H1 (cell line): ENCODE measurements at regions not wholly inside any gene's neighbourhood (a gene's known extent, or its start where the extent isn't known, plus 50 kb on each side); places are given as distances from the start of the nearest gene placed in this dataset.

Experiments
- CTCF ChIA-PET: fragments of 300-600 bp; sonication (Branson Sonifier 250); formaldehyde crosslinking; loops from one replicate; lab custom pipeline; 2021; ENCODE audit not compliant: partially characterized antibody; lab: Charles Lee
- POLR2A ChIA-PET: fragments of 300-600 bp; sonication (Branson Sonifier 250); formaldehyde crosslinking; loops from one replicate; lab custom pipeline; 2021; ENCODE audit warnings: inconsistent platforms; ENCODE audit not compliant: partially characterized antibody; lab: Charles Lee
- DNase-seq, 2 experiments: peaks; one replicate each; pipeline versions ENCODE4 v3.0.0 to v3.0.0-alpha.2; 2010 to 2022; ENCODE audit warnings: low spot score in 2 of 2, low read depth in 1 of 2, mixed read lengths in 1 of 2
- FAIRE-seq: peaks from 2 replicates; lab custom pipeline; 2011; peaks lifted over from hg19 to GRCh38; lab: Jason Lieb, UNC
- H2AFZ ChIP-seq: 2 replicates; pipeline ENCODE4 v1.8.1; 2012; ENCODE audit warnings: low read length, inconsistent platforms
- H2AK5ac ChIP-seq: 2 replicates; pipeline ENCODE4 v1.6.1; 2013; ENCODE audit warnings: low read depth, low read length
- H2BK120ac ChIP-seq: replicated peaks from 2 replicates; pipeline ENCODE3; 2013; ENCODE audit warnings: low read depth, low read length, inconsistent platforms
- H2BK12ac ChIP-seq: 2 replicates; pipeline ENCODE4 v1.6.1; 2013; ENCODE audit warnings: low read depth, low read length
- H2BK15ac ChIP-seq: 2 replicates; pipeline ENCODE4 v1.6.1; 2013; ENCODE audit warnings: low read length
- H2BK20ac ChIP-seq: 2 replicates; pipeline ENCODE4 v1.6.1; 2013; ENCODE audit warnings: low read length
- H2BK5ac ChIP-seq: 2 replicates; pipeline ENCODE4 v1.6.1; 2013; ENCODE audit warnings: low read depth, low read length
- H3K14ac ChIP-seq: 2 replicates; pipeline ENCODE4 v1.6.1; 2013; ENCODE audit warnings: inconsistent platforms; ENCODE audit not compliant: insufficient read length
- H3K18ac ChIP-seq: 2 replicates; pipeline ENCODE4 v1.6.1; 2013; ENCODE audit warnings: low read length; ENCODE audit errors: extremely low read depth
- H3K23ac ChIP-seq: 2 replicates; pipeline ENCODE4 v1.6.1; 2013; ENCODE audit warnings: inconsistent platforms; ENCODE audit not compliant: insufficient read length
- H3K23me2 ChIP-seq: 2 replicates; pipeline ENCODE4 v1.6.1; 2013; ENCODE audit warnings: low read depth, low read length
- H3K27ac ChIP-seq: 2 replicates; pipeline ENCODE4 v1.6.1; 2011; ENCODE audit warnings: low read depth, low read length, inconsistent platforms
- H3K27me3 ChIP-seq, 4 experiments: replicated peaks in 1 of 4; 1 replicate in 1 of 4; 2 replicates in 3 of 4; pipeline versions ENCODE4 v1.6.1 to v1.8.1; 2011 to 2013; ENCODE audit warnings: low read length in 3 of 4, mild to moderate bottlenecking in 3 of 4, inconsistent platforms in 2 of 4, mixed read lengths in 2 of 4, moderate library complexity in 1 of 4; ENCODE audit not compliant: control insufficient read depth in 3 of 4, insufficient read depth in 3 of 4; ENCODE audit errors: extremely low read depth in 1 of 4
- H3K36me3 ChIP-seq, 4 experiments: 2 replicates each; pipeline versions ENCODE4 v1.6.1 to v1.8.1; 2011 to 2013; ENCODE audit warnings: mild to moderate bottlenecking in 4 of 4, low read length in 3 of 4, moderate library complexity in 2 of 4, control low read depth in 1 of 4, inconsistent platforms in 1 of 4; ENCODE audit not compliant: insufficient read depth in 4 of 4, control insufficient read depth in 2 of 4
- H3K4ac ChIP-seq: replicated peaks from 2 replicates; pipeline ENCODE3; 2013; ENCODE audit warnings: low read length, low read depth, mixed read lengths, inconsistent platforms; ENCODE audit not compliant: insufficient read length
- H3K4me1 ChIP-seq, 4 experiments: replicated peaks in 1 of 4; 1 replicate in 1 of 4; 2 replicates in 3 of 4; pipeline versions ENCODE4 v1.6.1 to v1.8.1; 2011 to 2013; ENCODE audit warnings: low read length in 3 of 4, inconsistent platforms in 2 of 4, mixed read lengths in 1 of 4; ENCODE audit not compliant: insufficient read depth in 4 of 4, control insufficient read depth in 3 of 4
- H3K4me2 ChIP-seq, 2 experiments: 2 replicates each; pipeline versions ENCODE4 v1.6.1 to v1.8.1; 2011 to 2013; ENCODE audit warnings: low read depth in 2 of 2, low read length in 2 of 2, control low read depth in 1 of 2, inconsistent platforms in 1 of 2, mild to moderate bottlenecking in 1 of 2; ENCODE audit not compliant: insufficient read depth in 1 of 2
- H3K4me3 ChIP-seq, 4 experiments: fragments of 200-600, 300-600 bp in 1 of 4; sonication (generic), shearing (Covaris generic), sonication (Bioruptor Twin) in 1 of 4; 2 replicates each; pipeline versions ENCODE4 v1.5.1 to v1.8.1; 2011 to 2016; ENCODE audit warnings: low read length in 4 of 4, low read depth in 3 of 4, control low read depth in 2 of 4, inconsistent platforms in 2 of 4, mild to moderate bottlenecking in 2 of 4, mixed read lengths in 1 of 4, moderate library complexity in 1 of 4; ENCODE audit not compliant: insufficient read depth in 2 of 4; ENCODE audit errors: extremely low read depth in 1 of 4
- H3K56ac ChIP-seq: replicated peaks from 2 replicates; pipeline ENCODE3; 2013; ENCODE audit warnings: low read depth, mild to moderate bottlenecking, mixed read lengths, low read length, inconsistent platforms; ENCODE audit not compliant: insufficient read length
- H3K79me1 ChIP-seq: 2 replicates; pipeline ENCODE4 v1.6.1; 2013; ENCODE audit warnings: low read depth, low read length, control low read depth
- H3K79me2 ChIP-seq, 2 experiments: 2 replicates each; pipeline versions ENCODE4 v1.6.1 to v1.8.1; 2012 to 2013; ENCODE audit warnings: low read length in 2 of 2, mild to moderate bottlenecking in 2 of 2, inconsistent platforms in 1 of 2; ENCODE audit not compliant: insufficient read depth in 2 of 2, control insufficient read depth in 1 of 2
- H3K9ac ChIP-seq, 4 experiments: replicated peaks in 1 of 4; 1 replicate in 1 of 4; 2 replicates in 3 of 4; pipeline versions ENCODE4 v1.6.1 to v1.8.1; 2011 to 2013; ENCODE audit warnings: low read depth in 3 of 4, low read length in 3 of 4, control low read depth in 2 of 4, mild to moderate bottlenecking in 2 of 4, moderate library complexity in 2 of 4, inconsistent platforms in 1 of 4; ENCODE audit errors: extremely low read depth in 1 of 4
- H3K9me3 ChIP-seq, 2 experiments: 2 replicates each; pipeline versions ENCODE4 v1.6.1 to v1.8.1; 2012 to 2013; ENCODE audit warnings: mild to moderate bottlenecking in 2 of 2, moderate library complexity in 2 of 2, control low read depth in 1 of 2, inconsistent platforms in 1 of 2, low read depth in 1 of 2, low read length in 1 of 2, mixed read lengths in 1 of 2; ENCODE audit not compliant: insufficient read depth in 2 of 2
- H4K20me1 ChIP-seq, 2 experiments: replicated peaks in 1 of 2; 2 replicates each; pipeline versions ENCODE3 to v1.8.1; 2011 to 2013; ENCODE audit warnings: inconsistent platforms in 2 of 2, low read length in 2 of 2, mild to moderate bottlenecking in 1 of 2; ENCODE audit not compliant: insufficient read depth in 2 of 2, control insufficient read depth in 1 of 2
- H4K5ac ChIP-seq: 2 replicates; pipeline ENCODE4 v1.6.1; 2013; ENCODE audit warnings: low read length, low read depth, mixed read lengths, inconsistent platforms; ENCODE audit not compliant: insufficient read length
- H4K8ac ChIP-seq: 2 replicates; pipeline ENCODE4 v1.8.0; 2013; ENCODE audit warnings: mild to moderate bottlenecking, moderate library complexity, low read length, inconsistent platforms; ENCODE audit not compliant: insufficient read depth; ENCODE audit errors: extremely low read depth
- H4K91ac ChIP-seq: replicated peaks from 2 replicates; pipeline ENCODE3; 2013; ENCODE audit warnings: low read length, mixed read lengths, inconsistent platforms; ENCODE audit not compliant: insufficient read length
- ASH2L ChIP-seq: fragments of 200-600, 300-600 bp; sonication (generic); IDR thresholded peaks from one replicate; pipeline ENCODE4 v1.7.1; 2017; ENCODE audit warnings: low read length
- CBX8 ChIP-seq: fragments of 300-800, 300-1000 bp; sonication (generic); IDR thresholded peaks from 2 replicates; pipeline ENCODE4 v1.7.1; 2016; ENCODE audit warnings: low read depth, low read length, borderline replicate concordance
- CHD1 ChIP-seq: IDR thresholded peaks from 2 replicates; pipeline ENCODE4 v1.6.1; 2012; ENCODE audit warnings: low read depth, low read length, improper control_type of control experiment
- CREB1 ChIP-seq: IDR thresholded peaks from 2 replicates; pipeline ENCODE4 v1.6.1; 2012; ENCODE audit warnings: inconsistent platforms
- KDM4A ChIP-seq: IDR thresholded peaks from one replicate; pipeline ENCODE4 v1.7.1; 2012; ENCODE audit warnings: low read depth, mild to moderate bottlenecking, moderate library complexity, low read length, inconsistent platforms; ENCODE audit not compliant: severe bottlenecking
- POLR2A ChIP-seq, 2 experiments: IDR thresholded peaks; 1 replicate in 1 of 2; 2 replicates in 1 of 2; pipeline ENCODE4 v1.6.1; 2011; ENCODE audit warnings: low read depth in 2 of 2, low read length in 2 of 2, mild to moderate bottlenecking in 2 of 2; ENCODE audit errors: control extremely low read depth in 1 of 2
- RAD21 ChIP-seq, 2 experiments: IDR thresholded peaks in 1 of 2; conservative IDR thresholded peaks in 1 of 2; 2 replicates each; pipeline ENCODE4 v1.6.1; 2011; ENCODE audit warnings: low read depth in 2 of 2, low read length in 2 of 2, improper control_type of control experiment in 1 of 2, inconsistent platforms in 1 of 2, mild to moderate bottlenecking in 1 of 2, moderate library complexity in 1 of 2
- RFX5 ChIP-seq: IDR thresholded peaks from 2 replicates; pipeline ENCODE4 v1.6.1; 2011; ENCODE audit warnings: low read depth, low read length, improper control_type of control experiment, borderline replicate concordance
- SIX5 ChIP-seq: IDR thresholded peaks from 2 replicates; pipeline ENCODE4 v1.6.1; 2011; ENCODE audit warnings: mild to moderate bottlenecking, low read depth, low read length
- TCF12 ChIP-seq: IDR thresholded peaks from 2 replicates; pipeline ENCODE4 v1.6.1; 2011; ENCODE audit warnings: low read depth, mild to moderate bottlenecking, low read length
- WGBS, 2 experiments: shearing (Covaris generic) in 1 of 2; methylation state at CpG; one replicate each; pipeline versions ENCODE4 v1.1.6 to v1.1.7; 2013 to 2015; ENCODE audit warnings: low lambda C conversion rate in 2 of 2, mixed read lengths in 2 of 2, inconsistent platforms in 1 of 2, low coverage in 1 of 2, missing lambda C conversion rate in 1 of 2; ENCODE audit not compliant: insufficient replicate concordance in 2 of 2, insufficient coverage in 1 of 2, insufficient read length in 1 of 2; ENCODE audit errors: extremely low coverage in 1 of 2, missing lambda C conversion rate in 1 of 2; 5-methylcytosine and 5-hydroxymethylcytosine counted together

DNA sequence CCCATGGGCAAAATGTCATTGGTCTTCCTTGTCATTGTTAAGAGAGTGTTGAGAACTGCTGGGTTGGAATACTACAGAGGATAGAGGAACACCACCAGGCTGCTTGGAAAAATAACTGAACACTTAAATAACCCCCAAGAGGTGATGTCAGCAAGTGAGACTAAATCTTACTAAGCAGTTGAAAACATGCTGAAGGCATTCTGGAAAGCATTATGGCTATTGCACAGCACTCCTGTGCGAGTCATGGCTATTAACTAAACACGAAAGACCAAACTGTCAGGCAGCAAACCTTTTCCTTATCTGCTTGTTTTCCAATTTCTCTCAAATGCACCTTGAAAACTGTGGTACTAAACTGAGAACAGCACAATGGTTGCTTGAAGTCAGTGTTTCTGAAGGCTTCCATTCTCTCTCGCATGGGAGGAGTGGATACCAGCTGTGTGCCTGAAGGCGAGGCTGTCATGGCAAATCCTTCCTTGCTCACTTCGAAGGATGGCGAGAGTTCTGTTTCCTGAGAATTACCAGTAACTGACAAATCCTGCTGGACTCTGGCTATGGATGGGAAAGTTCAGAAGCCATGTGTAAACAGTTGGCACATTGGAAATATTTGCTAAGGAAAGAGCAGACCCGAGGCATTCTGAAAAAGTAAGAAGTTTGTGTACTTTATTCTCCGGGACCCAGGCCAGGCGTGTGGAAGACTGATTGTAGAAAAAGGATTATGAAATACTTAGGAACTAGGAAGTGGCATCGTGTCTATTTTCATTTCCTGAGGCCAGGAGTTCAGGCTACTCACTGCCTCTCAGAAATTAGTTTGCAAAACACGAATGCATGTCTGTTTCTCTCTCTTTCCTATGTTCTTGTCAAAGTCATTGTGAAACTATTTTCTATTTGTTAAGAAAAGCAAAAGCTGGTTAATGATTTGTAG, 182.1 kb downstream of the DMRT2 start:
- Histone ChIP-seq H2BK5ac (no peak overlapping the region), H2BK120ac (no peak overlapping the region), H3K18ac (no peak overlapping the region), H3K79me2 (no peaks in the 10 kb centered on the region), H2AFZ (no peak overlapping the region), H3K27me3 (no peaks in the 10 kb centered on the region), H4K5ac (no peak overlapping the region), H2BK15ac (no peak overlapping the region), H4K8ac (no peak overlapping the region), H3K9me3 (peaks cover 43 to 45% of the 10 kb centered on the region in 2 experiments), H2AK5ac (no peak overlapping the region), H3K4me2 (no peak overlapping the region), H3K79me1 (no peaks in the 10 kb centered on the region), H3K4ac (no peak overlapping the region), H3K36me3 (no peaks in the 10 kb centered on the region), H3K56ac (no peak overlapping the region), H3K4me3 (no peak overlapping the region), H3K23ac (no peak overlapping the region), H4K20me1 (no peaks in the 10 kb centered on the region), H3K27ac (no peak overlapping the region), H3K9ac (no peak overlapping the region), H2BK20ac (no peak overlapping the region), H3K23me2 (no peaks in the 10 kb centered on the region), H4K91ac (no peak overlapping the region), H3K4me1 (no peaks in the 10 kb centered on the region), H2BK12ac (no peak overlapping the region), H3K14ac (no peak overlapping the region)
- DNase-seq (no peak), FAIRE-seq (no peak)
- POLR2A ChIA-PET, result no interaction called here
- whole genome bisulfite sequencing, 2 experiments, result 71% methylated on average over 11 of the region's 11 CpGs; no CpG with 5 or more reads in 1 of the 2 experiments
- CTCF ChIA-PET, result no interaction called here
- TF ChIP-seq CREB1, result no peak
- TF ChIP-seq POLR2A (IDR thresholded peaks at IDR 0.05; ENCODE audit: control extremely low read depth in 1 of 2, low read depth in 2 of 2, low read length in 2 of 2), result no peak
- TF ChIP-seq RFX5, result no peak
- TF ChIP-seq SIX5, result no peak
- no peak for TF ChIP-seq CHD1
- TF ChIP-seq RAD21 (IDR thresholded peaks at IDR 0.05 in 1 of 2, conservative IDR thresholded peaks at IDR 0.05 in 1 of 2; ENCODE audit: low read depth in 2 of 2, low read length in 2 of 2), result no peak
- TF ChIP-seq ASH2L, result no peak
- no peak for TF ChIP-seq KDM4A
- TF ChIP-seq TCF12, result no peak
- no peak for TF ChIP-seq CBX8
